H9 (cell line): ENCODE measurements at regions not wholly inside any gene's neighbourhood (a gene's known extent, or its start where the extent isn't known, plus 50 kb on each side); places are given as distances from the start of the nearest gene placed in this dataset.

Source experiments
- DNase-seq: peaks from one replicate; pipeline ENCODE4 v3.0.0-alpha.2; 2017
- H2AFZ ChIP-seq: one replicate; pipeline ENCODE4 v1.6.1; 2013; ENCODE audit warnings: mild to moderate bottlenecking, low read length, control low read depth, moderate library complexity
- H2AK5ac ChIP-seq: 2 replicates; pipeline ENCODE4 v1.6.1; 2013; ENCODE audit warnings: low read length, control low read depth, mixed read lengths; ENCODE audit not compliant: insufficient read length
- H2BK120ac ChIP-seq: one replicate; pipeline ENCODE4 v1.6.1; 2013; ENCODE audit warnings: low read depth, mild to moderate bottlenecking, low read length, control low read depth, inconsistent platforms; ENCODE audit not compliant: poor library complexity, severe bottlenecking
- H2BK12ac ChIP-seq: 2 replicates; pipeline ENCODE4 v1.6.1; 2013; ENCODE audit warnings: low read length, control low read depth, mixed read lengths, low read depth; ENCODE audit not compliant: insufficient read length
- H2BK15ac ChIP-seq: 2 replicates; pipeline ENCODE4 v1.6.1; 2013; ENCODE audit warnings: low read depth, low read length, control low read depth
- H2BK20ac ChIP-seq: one replicate; pipeline ENCODE4 v1.6.1; 2013; ENCODE audit warnings: low read depth, mild to moderate bottlenecking, low read length, control low read depth, inconsistent platforms; ENCODE audit not compliant: poor library complexity, severe bottlenecking
- H2BK5ac ChIP-seq: 2 replicates; pipeline ENCODE4 v1.6.1; 2013; ENCODE audit warnings: low read length, control low read depth, mixed read lengths; ENCODE audit not compliant: insufficient read length
- H3K14ac ChIP-seq: 2 replicates; pipeline ENCODE4 v1.6.1; 2013; ENCODE audit warnings: low read length, control low read depth; ENCODE audit not compliant: insufficient read depth
- H3K18ac ChIP-seq: 2 replicates; pipeline ENCODE4 v1.6.1; 2013; ENCODE audit warnings: low read depth, mild to moderate bottlenecking, mixed read lengths, low read length, control low read depth; ENCODE audit not compliant: insufficient read length
- H3K23ac ChIP-seq: 2 replicates; pipeline ENCODE4 v1.6.1; 2013; ENCODE audit warnings: low read length, control low read depth, mixed read lengths, low read depth; ENCODE audit not compliant: insufficient read length
- H3K23me2 ChIP-seq: 2 replicates; pipeline ENCODE4 v1.6.1; 2013; ENCODE audit warnings: low read depth, mild to moderate bottlenecking, mixed read lengths, low read length, control low read depth; ENCODE audit not compliant: insufficient read length, poor library complexity, severe bottlenecking
- H3K27ac ChIP-seq: 2 replicates; pipeline ENCODE4 v1.5.1; 2013; ENCODE audit warnings: low read length, control low read depth, mixed read lengths, low read depth; ENCODE audit not compliant: insufficient read length
- H3K27me3 ChIP-seq: 2 replicates; pipeline ENCODE4 v1.6.1; 2013; ENCODE audit warnings: low read length, control low read depth, inconsistent platforms; ENCODE audit not compliant: insufficient read depth
- H3K4ac ChIP-seq: 2 replicates; pipeline ENCODE4 v1.6.1; 2013; ENCODE audit warnings: low read depth, mild to moderate bottlenecking, control low read depth, inconsistent platforms, low read length, moderate library complexity
- H3K4me1 ChIP-seq: 2 replicates; pipeline ENCODE4 v1.6.1; 2013; ENCODE audit warnings: low read length, control low read depth, inconsistent platforms; ENCODE audit not compliant: insufficient read depth
- H3K4me2 ChIP-seq: 2 replicates; pipeline ENCODE4 v1.6.1; 2013; ENCODE audit warnings: low read length, control low read depth, mixed read lengths; ENCODE audit not compliant: insufficient read length, insufficient read depth
- H3K56ac ChIP-seq: 2 replicates; pipeline ENCODE4 v1.6.1; 2013; ENCODE audit warnings: low read depth, mild to moderate bottlenecking, mixed read lengths, low read length, control low read depth; ENCODE audit not compliant: insufficient read length
- H3K79me1 ChIP-seq: 2 replicates; pipeline ENCODE4 v1.6.1; 2013; ENCODE audit warnings: low read depth, mild to moderate bottlenecking, moderate library complexity, low read length, control low read depth, inconsistent platforms; ENCODE audit not compliant: insufficient read depth, poor library complexity, severe bottlenecking
- H3K79me2 ChIP-seq: 2 replicates; pipeline ENCODE4 v1.6.1; 2013; ENCODE audit warnings: low read length, control low read depth, inconsistent platforms; ENCODE audit not compliant: insufficient read depth
- H3K9ac ChIP-seq: 2 replicates; pipeline ENCODE4 v1.6.1; 2013; ENCODE audit warnings: low read length, control low read depth, mixed read lengths; ENCODE audit not compliant: insufficient read length; ENCODE audit errors: extremely low read depth
- H3K9me3 ChIP-seq: one replicate; pipeline ENCODE4 v1.6.1; 2013; ENCODE audit warnings: low read depth, low read length, inconsistent platforms; ENCODE audit not compliant: control insufficient read depth
- H3T11ph ChIP-seq: one replicate; pipeline ENCODE4 v1.6.1; 2013; ENCODE audit warnings: mild to moderate bottlenecking, low read length, control low read depth, inconsistent platforms
- H4K20me1 ChIP-seq: one replicate; pipeline ENCODE4 v1.6.1; 2013; ENCODE audit not compliant: control insufficient read depth, insufficient read length, insufficient read depth
- H4K5ac ChIP-seq: 2 replicates; pipeline ENCODE4 v1.6.1; 2013; ENCODE audit warnings: low read depth, mild to moderate bottlenecking, mixed read lengths, low read length, control low read depth; ENCODE audit not compliant: insufficient read length
- H4K8ac ChIP-seq: replicated peaks from 2 replicates; pipeline ENCODE4 v1.6.1; 2013; ENCODE audit warnings: low read length, control low read depth, mixed read lengths, low read depth; ENCODE audit not compliant: insufficient read length
- H4K91ac ChIP-seq: 2 replicates; pipeline ENCODE4 v1.6.1; 2013; ENCODE audit warnings: low read depth, mild to moderate bottlenecking, moderate library complexity, mixed read lengths, low read length, control low read depth; ENCODE audit not compliant: insufficient read length
- H3K27ac Mint-ChIP-seq, 3 experiments: 2 replicates in 2 of 3; 3 replicates in 1 of 3; pipeline ENCODE4 v1.8.0; 2020 to 2021; ENCODE audit warnings: mixed read lengths in 3 of 3, mild to moderate bottlenecking in 1 of 3, moderate library complexity in 1 of 3
- H3K27me3 Mint-ChIP-seq: 2 replicates; pipeline ENCODE4 v1.8.0; 2021; ENCODE audit warnings: low read depth, mild to moderate bottlenecking, moderate library complexity, mixed read lengths
- H3K36me3 Mint-ChIP-seq, 3 experiments: 2 replicates in 2 of 3; 3 replicates in 1 of 3; pipeline ENCODE4 v1.8.0; 2020 to 2021; ENCODE audit warnings: low read depth in 3 of 3, mixed read lengths in 3 of 3; ENCODE audit not compliant: insufficient read depth in 1 of 3
- H3K4me1 Mint-ChIP-seq, 2 experiments: 2 replicates each; pipeline ENCODE4 v1.8.0; 2020; ENCODE audit warnings: mixed read lengths in 2 of 2
- H3K4me3 Mint-ChIP-seq, 2 experiments: 2 replicates in 1 of 2; 3 replicates in 1 of 2; pipeline ENCODE4 v1.8.0; 2020 to 2021; ENCODE audit warnings: mild to moderate bottlenecking in 2 of 2, mixed read lengths in 2 of 2, moderate library complexity in 1 of 2
- H3K9me3 Mint-ChIP-seq, 2 experiments: 2 replicates in 1 of 2; 3 replicates in 1 of 2; pipeline ENCODE4 v1.8.0; 2020; ENCODE audit warnings: mild to moderate bottlenecking in 2 of 2, mixed read lengths in 2 of 2, moderate library complexity in 1 of 2
- WGBS: extraction: QIAGEN DNeasy Blood & Tissue Kit; methylation state at CpG from one replicate; pipeline ENCODE4 v1.1.7; 2013; ENCODE audit warnings: missing lambda C conversion rate, low lambda C conversion rate, mixed read lengths; ENCODE audit not compliant: insufficient read length; ENCODE audit errors: extremely low coverage; 5-methylcytosine and 5-hydroxymethylcytosine counted together
- TF ChIP-seq, protein P1 (sequence below): fragments of 200-600 bp; sonication (generic); conservative IDR thresholded peaks from 3 replicates; pipeline ENCODE4 v1.8.0; 2021; ENCODE audit warnings: antibody characterized with exemption, mild to moderate bottlenecking

DNA sequence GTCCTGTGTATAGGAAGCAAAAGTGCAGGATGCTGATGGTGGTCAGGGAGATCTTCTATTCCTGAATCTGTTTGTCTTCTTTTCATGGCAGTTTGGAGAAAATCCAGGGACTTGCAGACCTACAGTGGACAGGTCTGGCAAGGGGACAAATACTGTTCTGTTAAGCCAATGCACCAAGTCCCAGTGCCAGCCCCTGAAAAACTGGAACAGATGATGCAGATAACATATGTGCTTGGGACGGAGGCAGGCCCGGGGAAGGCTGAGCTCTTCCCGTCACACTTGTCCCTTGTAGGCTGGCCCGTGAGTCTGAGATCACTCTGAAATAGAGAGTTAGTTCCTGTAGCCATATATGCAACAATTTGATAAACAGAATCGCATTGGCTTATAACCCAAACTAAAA lies 265.7 kb downstream of the MTRR start:
- H3K4me1 Mint-ChIP-seq = no peaks in the 10 kb centered on the region
- H4K8ac ChIP-seq = no peak overlapping the region
- no peaks in the 10 kb centered on the region for H3K79me2 ChIP-seq
- H3K56ac ChIP-seq = no peak overlapping the region
- no peak overlapping the region for H3K27ac Mint-ChIP-seq
- no peaks in the 10 kb centered on the region for H3K9me3 Mint-ChIP-seq
- no CpG with 5 or more reads among the region's 5 CpGs for WGBS
- H4K91ac ChIP-seq = no peak overlapping the region
- H4K20me1 ChIP-seq = no peaks in the 10 kb centered on the region
- no peak overlapping the region for H2BK15ac ChIP-seq
- H2AK5ac ChIP-seq = no peak overlapping the region
- H4K5ac ChIP-seq = no peak overlapping the region
- TF ChIP-seq, protein P1, sequence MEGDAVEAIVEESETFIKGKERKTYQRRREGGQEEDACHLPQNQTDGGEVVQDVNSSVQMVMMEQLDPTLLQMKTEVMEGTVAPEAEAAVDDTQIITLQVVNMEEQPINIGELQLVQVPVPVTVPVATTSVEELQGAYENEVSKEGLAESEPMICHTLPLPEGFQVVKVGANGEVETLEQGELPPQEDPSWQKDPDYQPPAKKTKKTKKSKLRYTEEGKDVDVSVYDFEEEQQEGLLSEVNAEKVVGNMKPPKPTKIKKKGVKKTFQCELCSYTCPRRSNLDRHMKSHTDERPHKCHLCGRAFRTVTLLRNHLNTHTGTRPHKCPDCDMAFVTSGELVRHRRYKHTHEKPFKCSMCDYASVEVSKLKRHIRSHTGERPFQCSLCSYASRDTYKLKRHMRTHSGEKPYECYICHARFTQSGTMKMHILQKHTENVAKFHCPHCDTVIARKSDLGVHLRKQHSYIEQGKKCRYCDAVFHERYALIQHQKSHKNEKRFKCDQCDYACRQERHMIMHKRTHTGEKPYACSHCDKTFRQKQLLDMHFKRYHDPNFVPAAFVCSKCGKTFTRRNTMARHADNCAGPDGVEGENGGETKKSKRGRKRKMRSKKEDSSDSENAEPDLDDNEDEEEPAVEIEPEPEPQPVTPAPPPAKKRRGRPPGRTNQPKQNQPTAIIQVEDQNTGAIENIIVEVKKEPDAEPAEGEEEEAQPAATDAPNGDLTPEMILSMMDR = no peak
- no peaks in the 10 kb centered on the region for H3K36me3 Mint-ChIP-seq
- H3K14ac ChIP-seq = no peak overlapping the region
- no peaks in the 10 kb centered on the region for H3K79me1 ChIP-seq
- H3K27me3 Mint-ChIP-seq = no peaks in the 10 kb centered on the region
- H3K23ac ChIP-seq = no peak overlapping the region
- no peaks in the 10 kb centered on the region for H3K23me2 ChIP-seq
- H3K9ac ChIP-seq = no peak overlapping the region
- no peaks in the 10 kb centered on the region for H3K9me3 ChIP-seq
- no peak overlapping the region for H2BK20ac ChIP-seq
- no peak overlapping the region for H2BK120ac ChIP-seq
- H2AFZ ChIP-seq = no peak overlapping the region
- no peak overlapping the region for H3T11ph ChIP-seq
- no peak overlapping the region for H3K18ac ChIP-seq
- no peak overlapping the region for H3K4me2 ChIP-seq
- no peak overlapping the region for H2BK12ac ChIP-seq
- DNase-seq = no peak
- no peak overlapping the region for H3K4me3 Mint-ChIP-seq
- H3K4me1 ChIP-seq = no peaks in the 10 kb centered on the region
- no peaks in the 10 kb centered on the region for H3K27me3 ChIP-seq
- no peak overlapping the region for H3K4ac ChIP-seq
- H3K27ac ChIP-seq = no peak overlapping the region
- H2BK5ac ChIP-seq = no peak overlapping the region
